ENCODE measurements at regions not wholly inside any gene's neighbourhood (a gene's known extent, or its start where the extent isn't known, plus 50 kb on each side); places are given as distances from the start of the nearest gene placed in this dataset.

GRCh38 chr1:96292141-96292540 lies 429.4 kb upstream of the PTBP2 start:
- H3K36me3 Mint-ChIP-seq, result no peaks in the 10 kb centered on the region
- no peaks in the 10 kb centered on the region for H3K4me1 Mint-ChIP-seq
- H3K27me3 Mint-ChIP-seq, result no peaks in the 10 kb centered on the region
- no peak overlapping the region for H3K27ac Mint-ChIP-seq
- no peak for DNase-seq
- no peak for ATAC-seq (replicated peaks)
- H3K9me3 Mint-ChIP-seq, result peaks cover 3 to 13% of the 10 kb centered on the region in 2 donors
- H3K4me3 Mint-ChIP-seq, result no peak overlapping the region

GRCh38 chr1:96296991-96297390 lies 424.6 kb upstream of the PTBP2 start:
- Mint-ChIP-seq H3K36me3 (no peaks in the 10 kb centered on the region), H3K27me3 (no peaks in the 10 kb centered on the region), H3K9me3 (no peaks in the 10 kb centered on the region), H3K27ac (no peak overlapping the region), H3K4me3 (no peak overlapping the region), H3K4me1 (no peaks in the 10 kb centered on the region)
- no peak for DNase-seq
- no peak for ATAC-seq (replicated peaks)

- H3K27me3 Mint-ChIP-seq, result no peaks in the 10 kb centered on the region
- DNase-seq, result no peak
- H3K27ac Mint-ChIP-seq, result no peak overlapping the region
- no peak for ATAC-seq (replicated peaks)
- no peaks in the 10 kb centered on the region for H3K36me3 Mint-ChIP-seq
- H3K9me3 Mint-ChIP-seq, result no peaks in the 10 kb centered on the region
- H3K4me3 Mint-ChIP-seq, result no peak overlapping the region
- H3K4me1 Mint-ChIP-seq, result no peaks in the 10 kb centered on the region
These were observed 414.6 kb upstream of the PTBP2 start for GRCh38 chr1:96306809-96307560.

GRCh38 chr1:96308314-96308713 lies 413.3 kb upstream of the PTBP2 start:
- DNase-seq (no peak), ATAC-seq (replicated peaks) (no peak)
- no peaks in the 10 kb centered on the region for H3K4me1 Mint-ChIP-seq
- H3K36me3 Mint-ChIP-seq, result no peaks in the 10 kb centered on the region
- H3K27me3 Mint-ChIP-seq, result no peaks in the 10 kb centered on the region
- no peak overlapping the region for H3K4me3 Mint-ChIP-seq
- H3K9me3 Mint-ChIP-seq, result no peaks in the 10 kb centered on the region
- no peak overlapping the region for H3K27ac Mint-ChIP-seq

GRCh38 chr1:96309783-96310182 lies 411.8 kb upstream of the PTBP2 start:
- ATAC-seq (replicated peaks) (no peak), DNase-seq (no peak)
- Mint-ChIP-seq H3K27ac (no peak overlapping the region), H3K27me3 (no peaks in the 10 kb centered on the region), H3K4me3 (no peak overlapping the region), H3K36me3 (no peaks in the 10 kb centered on the region), H3K9me3 (no peaks in the 10 kb centered on the region), H3K4me1 (no peaks in the 10 kb centered on the region)

- no peak overlapping the region for H3K4me3 Mint-ChIP-seq
- H3K9me3 Mint-ChIP-seq, result no peaks in the 10 kb centered on the region
- H3K27me3 Mint-ChIP-seq, result no peaks in the 10 kb centered on the region
- H3K36me3 Mint-ChIP-seq, result no peaks in the 10 kb centered on the region
- no peak for ATAC-seq (replicated peaks)
- no peak overlapping the region for H3K27ac Mint-ChIP-seq
- no peaks in the 10 kb centered on the region for H3K4me1 Mint-ChIP-seq
- DNase-seq, result no peak
These were observed 408.4 kb upstream of the PTBP2 start for GRCh38 chr1:96313216-96313615.

- Mint-ChIP-seq H3K4me3 (no peak overlapping the region), H3K27me3 (no peaks in the 10 kb centered on the region), H3K4me1 (no peaks in the 10 kb centered on the region), H3K27ac (no peak overlapping the region), H3K9me3 (peaks cover 0 to 9% of the 10 kb centered on the region in 2 donors), H3K36me3 (no peaks in the 10 kb centered on the region)
- DNase-seq, result no peak
- no peak for ATAC-seq (replicated peaks)
These were observed 392.5 kb upstream of the PTBP2 start for GRCh38 chr1:96329121-96329520.

- Mint-ChIP-seq H3K27ac (no peak overlapping the region), H3K4me3 (no peak overlapping the region), H3K36me3 (no peaks in the 10 kb centered on the region), H3K27me3 (no peaks in the 10 kb centered on the region), H3K9me3 (peaks cover 1 to 9% of the 10 kb centered on the region in 2 donors), H3K4me1 (no peaks in the 10 kb centered on the region)
- ATAC-seq (replicated peaks) (no peak), DNase-seq (no peak)
These were observed 390.0 kb upstream of the PTBP2 start for GRCh38 chr1:96331596-96331995.

GRCh38 chr1:96333522-96334235 lies 387.9 kb upstream of the PTBP2 start:
- H3K4me3 Mint-ChIP-seq, result no peak overlapping the region
- no peak overlapping the region for H3K27ac Mint-ChIP-seq
- no peaks in the 10 kb centered on the region for H3K4me1 Mint-ChIP-seq
- H3K9me3 Mint-ChIP-seq, result peaks cover 3 to 9% of the 10 kb centered on the region in 2 donors
- ATAC-seq (replicated peaks), result no peak
- H3K36me3 Mint-ChIP-seq, result no peaks in the 10 kb centered on the region
- H3K27me3 Mint-ChIP-seq, result no peaks in the 10 kb centered on the region
- no peak for DNase-seq

GRCh38 chr1:96334236-96334557 lies 387.4 kb upstream of the PTBP2 start:
- Mint-ChIP-seq H3K9me3 (peaks cover 3 to 9% of the 10 kb centered on the region in 2 donors), H3K27ac (no peak overlapping the region), H3K36me3 (no peaks in the 10 kb centered on the region), H3K4me1 (no peaks in the 10 kb centered on the region), H3K4me3 (no peak overlapping the region), H3K27me3 (no peaks in the 10 kb centered on the region)
- DNase-seq, result no peak
- no peak for ATAC-seq (replicated peaks)

- ATAC-seq (replicated peaks) (no peak), DNase-seq (no peak)
- Mint-ChIP-seq H3K27ac (no peak overlapping the region), H3K4me3 (no peak overlapping the region), H3K9me3 (peaks cover 4% of the 10 kb centered on the region in 2 donors), H3K27me3 (no peaks in the 10 kb centered on the region), H3K36me3 (no peaks in the 10 kb centered on the region), H3K4me1 (no peaks in the 10 kb centered on the region)
These were observed 383.0 kb upstream of the PTBP2 start for GRCh38 chr1:96338622-96339021.

GRCh38 chr1:96340686-96341085 lies 380.9 kb upstream of the PTBP2 start:
- no peaks in the 10 kb centered on the region for H3K36me3 Mint-ChIP-seq
- no peak overlapping the region for H3K4me3 Mint-ChIP-seq
- no peak overlapping the region for H3K27ac Mint-ChIP-seq
- no peaks in the 10 kb centered on the region for H3K4me1 Mint-ChIP-seq
- peaks cover 9 to 10% of the 10 kb centered on the region in 2 donors for H3K9me3 Mint-ChIP-seq
- no peak for ATAC-seq (replicated peaks)
- DNase-seq, result no peak
- H3K27me3 Mint-ChIP-seq, result no peaks in the 10 kb centered on the region

- Mint-ChIP-seq H3K36me3 (no peaks in the 10 kb centered on the region), H3K4me1 (no peaks in the 10 kb centered on the region), H3K9me3 (peaks cover 6% of the 10 kb centered on the region in 2 donors), H3K27ac (no peak overlapping the region), H3K27me3 (no peaks in the 10 kb centered on the region), H3K4me3 (no peak overlapping the region)
- no peak for DNase-seq
- no peak for ATAC-seq (replicated peaks)
These were observed 374.9 kb upstream of the PTBP2 start for GRCh38 chr1:96346719-96347118.

- no peaks in the 10 kb centered on the region for H3K27me3 Mint-ChIP-seq
- H3K4me3 Mint-ChIP-seq, result no peak overlapping the region
- no peak overlapping the region for H3K27ac Mint-ChIP-seq
- H3K4me1 Mint-ChIP-seq, result no peaks in the 10 kb centered on the region
- no peaks in the 10 kb centered on the region for H3K36me3 Mint-ChIP-seq
- peaks cover 0 to 4% of the 10 kb centered on the region in 2 donors for H3K9me3 Mint-ChIP-seq
- no peak for DNase-seq
- no peak for ATAC-seq (replicated peaks)
These were observed 371.7 kb upstream of the PTBP2 start for GRCh38 chr1:96349896-96350295.

GRCh38 chr1:96352733-96353132 lies 368.9 kb upstream of the PTBP2 start:
- H3K36me3 Mint-ChIP-seq, result no peaks in the 10 kb centered on the region
- H3K9me3 Mint-ChIP-seq, result peaks cover 0 to 3% of the 10 kb centered on the region in 2 donors
- DNase-seq (no peak), ATAC-seq (replicated peaks) (no peak)
- no peak overlapping the region for H3K27ac Mint-ChIP-seq
- H3K4me1 Mint-ChIP-seq, result no peaks in the 10 kb centered on the region
- no peaks in the 10 kb centered on the region for H3K27me3 Mint-ChIP-seq
- no peak overlapping the region for H3K4me3 Mint-ChIP-seq

All from stimulated activated naive B cell treated with anti-CD40 and anti-IgM and Interleukin-4, amounts not matched to agents 10 μg/mL and 1 μg/mL and 100 μg/mL, for 72 hours (primary cell).